Uterus (tissue), 3 donors: ENCODE measurements at regions not wholly inside any gene's neighbourhood (a gene's known extent, or its start where the extent isn't known, plus 50 kb on each side); places are given as distances from the start of the nearest gene placed in this dataset.

Experiments used
- DNase-seq, 2 donors: peaks; one replicate each; pipeline ENCODE4 v3.0.0-alpha.2; 2019 to 2020
- H3K27ac ChIP-seq, 2 donors: fragments of 200-600 bp; sonication (generic); 1 replicate in 1 of 2; 2 replicates in 1 of 2; pipeline ENCODE4 v1.5.1; 2016 to 2018
- H3K27me3 ChIP-seq, 2 donors: fragments of 200-600 bp; sonication (generic); one replicate each; pipeline ENCODE4 v1.5.1; 2018 to 2019; ENCODE audit warnings: control low read depth in 1 of 2
- H3K36me3 ChIP-seq, 2 donors: fragments of 200-600 bp; sonication (generic); one replicate each; pipeline ENCODE4 v1.5.1; 2019; ENCODE audit warnings: control low read depth in 1 of 2
- H3K4me1 ChIP-seq, 2 donors: fragments of 200-600 bp; sonication (generic); one replicate each; pipeline ENCODE4 v1.5.1; 2018 to 2019; ENCODE audit warnings: control low read depth in 1 of 2
- H3K4me3 ChIP-seq, 2 donors: fragments of 200-600 bp; sonication (generic); 1 replicate in 1 of 2; 2 replicates in 1 of 2; pipeline ENCODE4 v1.5.1; 2018 to 2019; ENCODE audit warnings: mild to moderate bottlenecking in 1 of 2
- H3K9me3 ChIP-seq, 2 donors: fragments of 200-600 bp; sonication (generic); one replicate each; pipeline ENCODE4 v1.5.1; 2019; ENCODE audit warnings: control low read depth in 1 of 2
- CTCF ChIP-seq, 4 experiments: fragments of 200-600 bp in 2 of 4; fragments of 450-650 bp in 2 of 4; sonication (generic) in 2 of 4; IDR thresholded peaks; one replicate each; pipeline ENCODE4 v1.5.1; 2016 to 2019; ENCODE audit warnings: antibody characterized with exemption in 4 of 4, mild to moderate bottlenecking in 2 of 4, moderate library complexity in 1 of 4
- POLR2A ChIP-seq, 2 donors: fragments of 450-650 bp; IDR thresholded peaks; one replicate each; pipeline ENCODE4 v1.6.1; 2016; ENCODE audit warnings: antibody characterized with exemption in 2 of 2, mild to moderate bottlenecking in 1 of 2, moderate library complexity in 1 of 2
- intact Hi-C: fragments of 100-400 bp; cut with DNase I; formaldehyde crosslinking; loops from one replicate; pipeline ENCODE4 v1.15.1; 2023; ENCODE audit warnings: low total_unique reads
- donor health status: DM: yes; HTN: yes; CAD: no.

GRCh38 chr7:56188823-56189346, 72.7 kb upstream of the NUPR2 start:
- H3K4me1 ChIP-seq, result no peaks in the 10 kb centered on the region
- TF ChIP-seq POLR2A (IDR thresholded peaks at IDR 0.05) (no peak), CTCF (IDR thresholded peaks at IDR 0.05) (no peak)
- no peak overlapping the region for H3K4me3 ChIP-seq
- intact Hi-C loops, result no loop called here
- H3K27me3 ChIP-seq, result no peaks in the 10 kb centered on the region
- DNase-seq, result no peak
- no peaks in the 10 kb centered on the region for H3K36me3 ChIP-seq
- no peaks in the 10 kb centered on the region for H3K9me3 ChIP-seq
- no peak overlapping the region for H3K27ac ChIP-seq

GRCh38 chr7:56188376-56188775, 72.2 kb upstream of the NUPR2 start:
- no peaks in the 10 kb centered on the region for H3K36me3 ChIP-seq
- DNase-seq, result no peak
- no peaks in the 10 kb centered on the region for H3K9me3 ChIP-seq
- H3K27ac ChIP-seq, result no peak overlapping the region
- intact Hi-C loops, result no loop called here
- TF ChIP-seq CTCF (IDR thresholded peaks at IDR 0.05), result no peak
- no peak for TF ChIP-seq POLR2A (IDR thresholded peaks at IDR 0.05)
- H3K4me1 ChIP-seq, result no peaks in the 10 kb centered on the region
- no peaks in the 10 kb centered on the region for H3K27me3 ChIP-seq
- H3K4me3 ChIP-seq, result no peak overlapping the region

- no peak for DNase-seq
- no peak overlapping the region for H3K27ac ChIP-seq
- H3K4me3 ChIP-seq, result no peak overlapping the region
- intact Hi-C loops, result no loop called here
- H3K36me3 ChIP-seq, result no peaks in the 10 kb centered on the region
- no peaks in the 10 kb centered on the region for H3K27me3 ChIP-seq
- H3K9me3 ChIP-seq, result no peaks in the 10 kb centered on the region
- no peaks in the 10 kb centered on the region for H3K4me1 ChIP-seq
- TF ChIP-seq POLR2A (IDR thresholded peaks at IDR 0.05) (no peak), CTCF (IDR thresholded peaks at IDR 0.05) (no peak)
These were observed 64.8 kb upstream of the NUPR2 start for GRCh38 chr7:56181010-56181409.

- intact Hi-C loops, result no loop called here
- H3K4me3 ChIP-seq, result peak overlapping the region; percentile 31 to 34
- no peak overlapping the region for H3K27ac ChIP-seq
- H3K27me3 ChIP-seq, result no peaks in the 10 kb centered on the region
- no peaks in the 10 kb centered on the region for H3K4me1 ChIP-seq
- H3K36me3 ChIP-seq, result no peaks in the 10 kb centered on the region
- DNase-seq, result no peak
- no peaks in the 10 kb centered on the region for H3K9me3 ChIP-seq
- TF ChIP-seq POLR2A (IDR thresholded peaks at IDR 0.05), result no peak
These were observed 59.6 kb upstream of the NUPR2 start for GRCh38 chr7:56175771-56176170.

- H3K4me1 ChIP-seq, result no peaks in the 10 kb centered on the region
- peak overlapping the region; percentile 31 to 34 for H3K4me3 ChIP-seq
- intact Hi-C loops, result no loop called here
- H3K27ac ChIP-seq, result no peak overlapping the region
- H3K36me3 ChIP-seq, result no peaks in the 10 kb centered on the region
- peak; percentile 15 to 49 for DNase-seq
- H3K9me3 ChIP-seq, result no peaks in the 10 kb centered on the region
- H3K27me3 ChIP-seq, result no peaks in the 10 kb centered on the region
- TF ChIP-seq POLR2A (IDR thresholded peaks at IDR 0.05) (no peak), CTCF (IDR thresholded peaks at IDR 0.05) (no peak)
These were observed 58.9 kb upstream of the NUPR2 start for GRCh38 chr7:56174875-56175760.
